Mammary epithelial cell (primary cell): ENCODE measurements at regions not wholly inside any gene's neighbourhood (a gene's known extent, or its start where the extent isn't known, plus 50 kb on each side); places are given as distances from the start of the nearest gene placed in this dataset.

Experiments
- EZH2 ChIP-seq: IDR thresholded peaks from 2 replicates; pipeline ENCODE4 v1.6.1; 2012; ENCODE audit warnings: low read length, inconsistent platforms, borderline replicate concordance
- TF ChIP-seq, protein P1 (sequence below), 2 donors: IDR thresholded peaks in 1 of 2; conservative IDR thresholded peaks in 1 of 2; 2 replicates each; pipeline ENCODE4 v1.5.1; 2011 to 2012; ENCODE audit warnings: inconsistent platforms in 2 of 2, low read length in 2 of 2, mild to moderate bottlenecking in 2 of 2, control low read depth in 1 of 2, low read depth in 1 of 2; ENCODE audit not compliant: insufficient read depth in 1 of 2; ENCODE audit errors: extremely low read depth in 1 of 2

DNA sequence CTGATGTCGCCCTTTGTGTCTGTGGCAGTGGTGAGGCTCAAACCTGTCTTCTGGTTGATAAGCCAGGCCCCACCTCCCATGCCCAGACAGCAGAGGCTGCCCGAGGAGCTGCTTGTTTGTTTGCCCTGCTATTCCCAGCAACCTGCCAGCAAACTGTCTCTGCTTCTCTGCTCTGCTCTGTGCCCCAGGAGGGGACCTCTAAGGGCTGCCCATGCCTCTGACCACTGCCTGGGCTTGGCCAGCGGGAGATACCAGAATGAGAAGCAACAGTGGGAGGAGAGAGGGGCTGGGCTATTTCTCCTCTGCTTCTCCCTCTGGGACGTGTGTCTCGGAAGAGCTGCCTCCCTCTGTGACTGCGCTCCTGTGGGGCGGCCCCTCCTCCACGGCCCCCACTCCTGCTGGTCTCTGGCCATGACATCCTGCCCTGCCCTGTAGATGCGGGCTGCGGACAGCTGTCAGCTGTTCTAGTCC is 213.1 kb downstream of the RPLP1 start:
- no peak for TF ChIP-seq EZH2
- TF ChIP-seq, protein P1, sequence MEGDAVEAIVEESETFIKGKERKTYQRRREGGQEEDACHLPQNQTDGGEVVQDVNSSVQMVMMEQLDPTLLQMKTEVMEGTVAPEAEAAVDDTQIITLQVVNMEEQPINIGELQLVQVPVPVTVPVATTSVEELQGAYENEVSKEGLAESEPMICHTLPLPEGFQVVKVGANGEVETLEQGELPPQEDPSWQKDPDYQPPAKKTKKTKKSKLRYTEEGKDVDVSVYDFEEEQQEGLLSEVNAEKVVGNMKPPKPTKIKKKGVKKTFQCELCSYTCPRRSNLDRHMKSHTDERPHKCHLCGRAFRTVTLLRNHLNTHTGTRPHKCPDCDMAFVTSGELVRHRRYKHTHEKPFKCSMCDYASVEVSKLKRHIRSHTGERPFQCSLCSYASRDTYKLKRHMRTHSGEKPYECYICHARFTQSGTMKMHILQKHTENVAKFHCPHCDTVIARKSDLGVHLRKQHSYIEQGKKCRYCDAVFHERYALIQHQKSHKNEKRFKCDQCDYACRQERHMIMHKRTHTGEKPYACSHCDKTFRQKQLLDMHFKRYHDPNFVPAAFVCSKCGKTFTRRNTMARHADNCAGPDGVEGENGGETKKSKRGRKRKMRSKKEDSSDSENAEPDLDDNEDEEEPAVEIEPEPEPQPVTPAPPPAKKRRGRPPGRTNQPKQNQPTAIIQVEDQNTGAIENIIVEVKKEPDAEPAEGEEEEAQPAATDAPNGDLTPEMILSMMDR (conservative IDR thresholded peaks at IDR 0.05 in 1 of 2, IDR thresholded peaks at IDR 0.05 in 1 of 2; ENCODE audit: extremely low read depth in 1 of 2, insufficient read depth in 1 of 2, low read depth in 1 of 2, low read length in 2 of 2), result no peak
